ENCODE measurements at regions not wholly inside any gene's neighbourhood (a gene's known extent, or its start where the extent isn't known, plus 50 kb on each side); places are given as distances from the start of the nearest gene placed in this dataset.

- ChIA-PET CTCF (no interaction called here), RAD21 (ENCODE audit: unreplicated experiment) (no interaction called here), SMC1A (ENCODE audit: uncharacterized antibody, unreplicated experiment) (interaction anchor here (1.0 kb wide), 1 partner anchor 11 kb away, joined by 3 read pairs; no protein-coding TSS in a partner anchor), POLR2A (interaction anchor here (0.9 kb wide), 1 partner anchor 12 kb away, joined by 3 read pairs; no protein-coding TSS in a partner anchor)
- H3K27ac ChIP-seq (ENCODE audit: control insufficient read depth, insufficient read depth): no peak overlapping the region
- ATAC-seq (no peak), DNase-seq (ENCODE audit: low read depth, low spot score) (no peak), FAIRE-seq (no peak)
- no peaks in the 10 kb centered on the region for H3K36me3 ChIP-seq (ENCODE audit: control insufficient read depth in 2 of 2, insufficient read depth in 2 of 2, low read length in 1 of 2)
- no peak overlapping the region for H3K4me2 ChIP-seq (ENCODE audit: control insufficient read depth, insufficient read depth)
- H2AFZ ChIP-seq (ENCODE audit: control insufficient read depth, low read depth, low read length): no peak overlapping the region
- no peak overlapping the region for H3K4me3 ChIP-seq
- no peaks in the 10 kb centered on the region for H3K79me2 ChIP-seq (ENCODE audit: control insufficient read depth, insufficient read depth, low read length)
- TF ChIP-seq CREB1 (IDR thresholded peaks at IDR 0.05; ENCODE audit: low read depth) (no peak), HDGF (IDR thresholded peaks at IDR 0.05) (no peak), JUND (IDR thresholded peaks at IDR 0.05; ENCODE audit: low read depth, low read length) (no peak), SREBF2 (IDR thresholded peaks at IDR 0.05; ENCODE audit: low read length) (no peak), SP1 (IDR thresholded peaks at IDR 0.05; ENCODE audit: low read depth, low read length) (no peak), BCL11A (IDR thresholded peaks at IDR 0.05; ENCODE audit: low read depth, low read length) (no peak), HDAC6 (IDR thresholded peaks at IDR 0.05; ENCODE audit: unreplicated experiment) (no peak), RFX5 (IDR thresholded peaks at IDR 0.05; ENCODE audit: low read depth, low read length) (no peak), IRF5 (IDR thresholded peaks at IDR 0.05; ENCODE audit: borderline replicate concordance) (no peak), SUPT20H (IDR thresholded peaks at IDR 0.05; ENCODE audit: borderline replicate concordance, control insufficient read depth, low read depth, low read length) (no peak), EED (IDR thresholded peaks at IDR 0.05; ENCODE audit: low read depth) (no peak), CREM (IDR thresholded peaks at IDR 0.05; ENCODE audit: low read depth) (no peak), POU2F2 (IDR thresholded peaks at IDR 0.05; ENCODE audit: borderline replicate concordance, low read depth, low read length) (no peak), BHLHE40 (IDR thresholded peaks at IDR 0.05; ENCODE audit: borderline replicate concordance in 1 of 2, low read depth in 2 of 2, low read length in 1 of 2) (no peak), JUNB (IDR thresholded peaks at IDR 0.05) (no peak)
- H3K9ac ChIP-seq (ENCODE audit: control insufficient read depth, insufficient read depth, low read length): no peak overlapping the region
- H3K4me1 ChIP-seq (ENCODE audit: control insufficient read depth, insufficient read depth, low read length): no peaks in the 10 kb centered on the region
- no peaks in the 10 kb centered on the region; the same call in 2 of the 3 replicates for H3K9me3 ChIP-seq (replicated peaks; ENCODE audit: control insufficient read depth, insufficient read depth, low read length)
- H4K20me1 ChIP-seq (ENCODE audit: control insufficient read depth, insufficient read depth): no peaks in the 10 kb centered on the region
- no TSS peak for BruUV-seq (replicated peaks)
- intact Hi-C loops (cut with micrococcal nuclease; ENCODE audit: unreplicated experiment): no loop called here
- in situ Hi-C loops (cut with MboI): no loop called here
- H3K27me3 ChIP-seq (replicated peaks in 1 of 2; ENCODE audit: control insufficient read depth in 2 of 2, insufficient read depth in 2 of 2, low read length in 1 of 2): no peaks in the 10 kb centered on the region
- WGBS (ENCODE audit: insufficient coverage, insufficient replicate concordance, low lambda C conversion rate, missing lambda C conversion rate): 97% methylated on average over 4 of the region's 4 CpGs
Measured at GRCh38 chr5:125054146-125054545, 307.7 kb upstream of the ZNF608 start.

Data from GM12878 (cell line).